HCT116 (cell line): ENCODE measurements at regions not wholly inside any gene's neighbourhood (a gene's known extent, or its start where the extent isn't known, plus 50 kb on each side); places are given as distances from the start of the nearest gene placed in this dataset.

Experiments
- ATAC-seq: fragments of 200-7000 bp; cut with Tn5 transposase; 2 replicates; pipeline ENCODE4 v1.9.1; 2020; ENCODE audit warnings: mild to moderate bottlenecking, moderate library complexity
- BruUV-seq: library from RNA; stranded (reverse); fragments of 400-500 nt; replicated peaks from 2 replicates; lab custom pipeline; 2021; lab: Mats Ljungman, UMichigan
- CTCF ChIA-PET: fragments of 300-600 bp; sonication (Branson Sonifier 250); formaldehyde crosslinking; loops from one replicate; lab custom pipeline; 2021; ENCODE audit warnings: antibody characterized with exemption; lab: Charles Lee
- POLR2A ChIA-PET: fragments of 300-600, 350-600 bp; sonication (Branson Sonifier 250); formaldehyde crosslinking; loops from one replicate; lab custom pipeline; 2021; ENCODE audit warnings: antibody characterized with exemption; lab: Charles Lee
- RAD21 ChIA-PET, 2 experiments: fragments of 300-600 bp; sonication (Branson Sonifier 250); formaldehyde crosslinking; loops; one replicate each; lab custom pipeline; 2023; ENCODE audit warnings: low total read pairs in 2 of 2; ENCODE audit not compliant: uncharacterized antibody in 2 of 2, unreplicated experiment in 2 of 2, low non-redundant PET in 1 of 2; lab: Charles Lee
- DNase-seq: peaks from one replicate; pipeline ENCODE4 v3.0.0-alpha.2; 2010; ENCODE audit warnings: low read depth, low spot score
- H2AFZ ChIP-seq: fragments of 200-600 bp; shearing (Covaris generic), sonication (generic); 2 replicates; pipeline ENCODE4 v1.6.1; 2017; ENCODE audit warnings: low read depth, mixed run types, mixed read lengths, antibody characterized with exemption, low read length; ENCODE audit not compliant: poor library complexity, severe bottlenecking
- H3K27ac ChIP-seq: 2 replicates; pipeline ENCODE4 v1.5.1; 2012; ENCODE audit warnings: low read depth, low read length
- H3K27me3 ChIP-seq: fragments of 200-600 bp; sonication (generic); 2 replicates; pipeline ENCODE4 v1.6.1; 2016; ENCODE audit warnings: mixed run types, low read length, mixed read lengths; ENCODE audit not compliant: insufficient read depth
- H3K36me3 ChIP-seq, 2 experiments: fragments of 200-500 bp in 1 of 2; fragments of 200-600 bp in 1 of 2; sonication (Bioruptor generic) in 1 of 2; sonication (generic) in 1 of 2; 2 replicates each; pipeline versions ENCODE4 v1.5.1 to v1.6.1; 2014 to 2016; ENCODE audit warnings: low read length in 2 of 2, inconsistent platforms in 1 of 2, mixed read lengths in 1 of 2, mixed run types in 1 of 2; ENCODE audit not compliant: insufficient read depth in 2 of 2, control insufficient read depth in 1 of 2
- H3K4me1 ChIP-seq, 2 experiments: fragments of 200-600 bp in 1 of 2; sonication (generic) in 1 of 2; 2 replicates each; pipeline versions ENCODE4 v1.5.1 to v1.6.1; 2012 to 2017; ENCODE audit warnings: low read length in 2 of 2, inconsistent platforms in 1 of 2, mild to moderate bottlenecking in 1 of 2, mixed read lengths in 1 of 2, mixed run types in 1 of 2, moderate library complexity in 1 of 2; ENCODE audit not compliant: insufficient read depth in 2 of 2, control insufficient read depth in 1 of 2
- H3K4me2 ChIP-seq: fragments of 200-600 bp; sonication (generic); 2 replicates; pipeline ENCODE4 v1.6.1; 2017; ENCODE audit warnings: mixed run types, low read length, mixed read lengths
- H3K4me3 ChIP-seq, 2 experiments: fragments of 200-600 bp in 1 of 2; sonication (generic) in 1 of 2; replicated peaks in 1 of 2; 2 replicates each; pipeline ENCODE4 v1.5.1; 2011 to 2016; ENCODE audit warnings: low read length in 2 of 2, control low read depth in 1 of 2, low read depth in 1 of 2, mild to moderate bottlenecking in 1 of 2, mixed read lengths in 1 of 2, mixed run types in 1 of 2
- H3K79me2 ChIP-seq: fragments of 200-600 bp; sonication (generic); 2 replicates; pipeline ENCODE4 v1.6.1; 2017; ENCODE audit warnings: mild to moderate bottlenecking, mixed run types, low read length, moderate library complexity, mixed read lengths; ENCODE audit not compliant: insufficient read depth
- H3K9ac ChIP-seq: fragments of 200-600 bp; sonication (generic); 2 replicates; pipeline ENCODE4 v1.6.1; 2016; ENCODE audit warnings: low read length, mixed read lengths
- H3K9me2 ChIP-seq: fragments of 200-600 bp; sonication (generic), shearing (Covaris generic); 2 replicates; pipeline ENCODE4 v1.6.1; 2017; ENCODE audit warnings: mixed run types, mild to moderate bottlenecking, moderate library complexity; ENCODE audit not compliant: insufficient read depth
- H3K9me3 ChIP-seq, 2 experiments: fragments of 200-500 bp in 1 of 2; fragments of 200-600 bp in 1 of 2; sonication (Bioruptor generic) in 1 of 2; sonication (generic) in 1 of 2; 2 replicates each; pipeline ENCODE4 v1.6.1; 2014 to 2017; ENCODE audit warnings: low read length in 2 of 2, mixed read lengths in 2 of 2, inconsistent platforms in 1 of 2, low read depth in 1 of 2, mild to moderate bottlenecking in 1 of 2, mixed run types in 1 of 2, moderate library complexity in 1 of 2; ENCODE audit not compliant: control insufficient read depth in 1 of 2, insufficient read depth in 1 of 2
- H4K20me1 ChIP-seq: fragments of 200-600 bp; sonication (generic), shearing (Covaris generic); 2 replicates; pipeline ENCODE4 v1.6.1; 2017; ENCODE audit warnings: mixed run types, mild to moderate bottlenecking, moderate library complexity; ENCODE audit not compliant: insufficient read depth
- CBX3 ChIP-seq: IDR thresholded peaks from 2 replicates; pipeline ENCODE4 v1.6.1; 2012; ENCODE audit warnings: low read depth
- CEBPB ChIP-seq: IDR thresholded peaks from 2 replicates; pipeline ENCODE4 v1.6.1; 2012; ENCODE audit warnings: low read depth
- EGR1 ChIP-seq: IDR thresholded peaks from 2 replicates; pipeline ENCODE4 v1.6.1; 2012; ENCODE audit warnings: low read depth
- FOSL1 ChIP-seq: IDR thresholded peaks from 2 replicates; pipeline ENCODE4 v1.6.1; 2012; ENCODE audit warnings: low read depth
- JUND ChIP-seq: IDR thresholded peaks from 2 replicates; pipeline ENCODE4 v1.6.1; 2012
- SP1 ChIP-seq: IDR thresholded peaks from 2 replicates; pipeline ENCODE4 v1.6.1; 2012; ENCODE audit warnings: low read depth
- intact Hi-C: fragments of 100-400 bp; cut with micrococcal nuclease; formaldehyde crosslinking; loops from 2 replicates; pipeline ENCODE4 v1.10.0; 2022
- TF ChIP-seq, protein P1 (sequence below): IDR thresholded peaks from 2 replicates; pipeline ENCODE4 v1.6.1; 2012; ENCODE audit warnings: low read depth
- TF ChIP-seq, protein P2 (sequence below): IDR thresholded peaks from 2 replicates; pipeline ENCODE4 v1.6.1; 2011; ENCODE audit warnings: mild to moderate bottlenecking, low read length, moderate library complexity; ENCODE audit not compliant: insufficient replicate concordance; ENCODE audit errors: extremely low read depth

DNA sequence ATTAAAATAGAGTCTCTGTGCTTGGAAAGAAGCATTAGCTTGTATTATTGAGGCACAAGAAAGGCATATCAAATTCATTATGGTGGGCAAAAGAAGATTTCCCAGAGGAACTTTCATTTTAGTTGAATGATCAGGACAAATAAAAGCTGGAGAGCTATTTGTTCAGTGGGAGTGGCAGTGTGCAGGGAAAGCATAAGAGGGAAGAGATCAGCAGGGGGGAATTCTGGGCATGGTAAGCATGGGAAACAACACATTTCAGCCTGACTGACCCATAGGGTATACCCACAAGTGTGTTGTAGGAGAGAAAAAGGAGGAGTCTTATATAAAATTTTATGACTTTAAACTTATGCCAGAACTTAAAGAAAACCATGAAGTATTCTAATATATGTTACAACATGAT, 167.7 kb upstream of the RASA1 start:
- CTCF ChIA-PET = no interaction called here
- H3K9me3 ChIP-seq = no peaks in the 10 kb centered on the region
- H3K9me2 ChIP-seq = no peaks in the 10 kb centered on the region
- H3K4me1 ChIP-seq = peaks cover 0 to 11% of the 10 kb centered on the region in 2 experiments; a peak in 1 of 4 replicates
- POLR2A ChIA-PET = no interaction called here
- no peak for TF ChIP-seq EGR1
- no peak for TF ChIP-seq JUND
- TF ChIP-seq, protein P1, sequence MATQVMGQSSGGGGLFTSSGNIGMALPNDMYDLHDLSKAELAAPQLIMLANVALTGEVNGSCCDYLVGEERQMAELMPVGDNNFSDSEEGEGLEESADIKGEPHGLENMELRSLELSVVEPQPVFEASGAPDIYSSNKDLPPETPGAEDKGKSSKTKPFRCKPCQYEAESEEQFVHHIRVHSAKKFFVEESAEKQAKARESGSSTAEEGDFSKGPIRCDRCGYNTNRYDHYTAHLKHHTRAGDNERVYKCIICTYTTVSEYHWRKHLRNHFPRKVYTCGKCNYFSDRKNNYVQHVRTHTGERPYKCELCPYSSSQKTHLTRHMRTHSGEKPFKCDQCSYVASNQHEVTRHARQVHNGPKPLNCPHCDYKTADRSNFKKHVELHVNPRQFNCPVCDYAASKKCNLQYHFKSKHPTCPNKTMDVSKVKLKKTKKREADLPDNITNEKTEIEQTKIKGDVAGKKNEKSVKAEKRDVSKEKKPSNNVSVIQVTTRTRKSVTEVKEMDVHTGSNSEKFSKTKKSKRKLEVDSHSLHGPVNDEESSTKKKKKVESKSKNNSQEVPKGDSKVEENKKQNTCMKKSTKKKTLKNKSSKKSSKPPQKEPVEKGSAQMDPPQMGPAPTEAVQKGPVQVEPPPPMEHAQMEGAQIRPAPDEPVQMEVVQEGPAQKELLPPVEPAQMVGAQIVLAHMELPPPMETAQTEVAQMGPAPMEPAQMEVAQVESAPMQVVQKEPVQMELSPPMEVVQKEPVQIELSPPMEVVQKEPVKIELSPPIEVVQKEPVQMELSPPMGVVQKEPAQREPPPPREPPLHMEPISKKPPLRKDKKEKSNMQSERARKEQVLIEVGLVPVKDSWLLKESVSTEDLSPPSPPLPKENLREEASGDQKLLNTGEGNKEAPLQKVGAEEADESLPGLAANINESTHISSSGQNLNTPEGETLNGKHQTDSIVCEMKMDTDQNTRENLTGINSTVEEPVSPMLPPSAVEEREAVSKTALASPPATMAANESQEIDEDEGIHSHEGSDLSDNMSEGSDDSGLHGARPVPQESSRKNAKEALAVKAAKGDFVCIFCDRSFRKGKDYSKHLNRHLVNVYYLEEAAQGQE = no peak
- TF ChIP-seq CBX3 = no peak
- TF ChIP-seq, protein P2, sequence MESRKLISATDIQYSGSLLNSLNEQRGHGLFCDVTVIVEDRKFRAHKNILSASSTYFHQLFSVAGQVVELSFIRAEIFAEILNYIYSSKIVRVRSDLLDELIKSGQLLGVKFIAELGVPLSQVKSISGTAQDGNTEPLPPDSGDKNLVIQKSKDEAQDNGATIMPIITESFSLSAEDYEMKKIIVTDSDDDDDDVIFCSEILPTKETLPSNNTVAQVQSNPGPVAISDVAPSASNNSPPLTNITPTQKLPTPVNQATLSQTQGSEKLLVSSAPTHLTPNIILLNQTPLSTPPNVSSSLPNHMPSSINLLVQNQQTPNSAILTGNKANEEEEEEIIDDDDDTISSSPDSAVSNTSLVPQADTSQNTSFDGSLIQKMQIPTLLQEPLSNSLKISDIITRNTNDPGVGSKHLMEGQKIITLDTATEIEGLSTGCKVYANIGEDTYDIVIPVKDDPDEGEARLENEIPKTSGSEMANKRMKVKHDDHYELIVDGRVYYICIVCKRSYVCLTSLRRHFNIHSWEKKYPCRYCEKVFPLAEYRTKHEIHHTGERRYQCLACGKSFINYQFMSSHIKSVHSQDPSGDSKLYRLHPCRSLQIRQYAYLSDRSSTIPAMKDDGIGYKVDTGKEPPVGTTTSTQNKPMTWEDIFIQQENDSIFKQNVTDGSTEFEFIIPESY = no peak
- no peak for TF ChIP-seq CEBPB
- no peak for TF ChIP-seq FOSL1
- no peak for TF ChIP-seq SP1
- ATAC-seq (no peak), DNase-seq (no peak)
- H4K20me1 ChIP-seq = no peaks in the 10 kb centered on the region
- no peaks in the 10 kb centered on the region for H3K27me3 ChIP-seq
- no peaks in the 10 kb centered on the region for H3K79me2 ChIP-seq
- intact Hi-C loops = no loop called here
- H3K4me2 ChIP-seq = no peak overlapping the region
- no peak overlapping the region for H3K9ac ChIP-seq
- RAD21 ChIA-PET = no interaction called here
- H3K27ac ChIP-seq = no peak overlapping the region
- H3K4me3 ChIP-seq = no peak overlapping the region
- no peak overlapping the region for H2AFZ ChIP-seq
- no TSS peak for BruUV-seq
- no peaks in the 10 kb centered on the region for H3K36me3 ChIP-seq
